Fibroblast of skin of left quadriceps (primary cell): ENCODE measurements at regions not wholly inside any gene's neighbourhood (a gene's known extent, or its start where the extent isn't known, plus 50 kb on each side); places are given as distances from the start of the nearest gene placed in this dataset.
"Not testable (repeated sequence)": the region's sequence is repeated elsewhere in the genome, so short reads cannot be mapped to it uniquely, and the experiment has no call there.

Source experiments
- DNase-seq, 2 experiments: peaks; one replicate each; pipeline ENCODE4 v3.0.0-alpha.2; 2013; ENCODE audit warnings: low read depth in 2 of 2

DNA sequence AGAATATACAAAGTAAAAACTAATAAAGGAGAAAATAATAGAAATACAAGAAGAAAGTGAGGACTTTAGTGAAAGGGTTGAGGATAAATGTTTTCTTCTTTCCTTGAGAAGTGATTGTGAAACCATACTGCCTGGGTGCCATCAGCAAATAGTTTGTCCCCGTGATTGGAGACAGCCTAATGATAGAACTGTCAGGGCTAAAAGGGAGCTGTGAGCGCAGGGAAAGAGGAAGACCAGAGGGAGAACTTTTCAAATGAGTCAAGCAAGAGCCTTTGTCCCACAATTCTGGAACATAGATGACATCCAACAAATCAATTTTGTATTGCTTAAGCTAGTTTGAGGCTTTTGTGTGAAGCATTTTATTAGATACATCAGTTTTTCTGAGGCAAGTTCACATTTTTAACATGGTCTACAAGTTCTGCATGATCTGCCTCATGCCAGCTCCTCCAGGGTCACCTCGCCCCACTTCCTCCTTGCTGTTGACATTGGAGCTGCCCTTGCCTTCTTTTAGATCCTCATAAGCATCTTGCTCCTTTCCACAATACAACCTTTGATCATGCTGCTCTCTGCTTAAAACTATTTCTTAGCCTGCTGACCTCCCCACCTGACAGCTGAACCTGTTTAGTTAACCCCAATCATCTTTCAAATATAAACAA lies 213.4 kb upstream of the REG3G start:
- DNase-seq = no peak

DNA sequence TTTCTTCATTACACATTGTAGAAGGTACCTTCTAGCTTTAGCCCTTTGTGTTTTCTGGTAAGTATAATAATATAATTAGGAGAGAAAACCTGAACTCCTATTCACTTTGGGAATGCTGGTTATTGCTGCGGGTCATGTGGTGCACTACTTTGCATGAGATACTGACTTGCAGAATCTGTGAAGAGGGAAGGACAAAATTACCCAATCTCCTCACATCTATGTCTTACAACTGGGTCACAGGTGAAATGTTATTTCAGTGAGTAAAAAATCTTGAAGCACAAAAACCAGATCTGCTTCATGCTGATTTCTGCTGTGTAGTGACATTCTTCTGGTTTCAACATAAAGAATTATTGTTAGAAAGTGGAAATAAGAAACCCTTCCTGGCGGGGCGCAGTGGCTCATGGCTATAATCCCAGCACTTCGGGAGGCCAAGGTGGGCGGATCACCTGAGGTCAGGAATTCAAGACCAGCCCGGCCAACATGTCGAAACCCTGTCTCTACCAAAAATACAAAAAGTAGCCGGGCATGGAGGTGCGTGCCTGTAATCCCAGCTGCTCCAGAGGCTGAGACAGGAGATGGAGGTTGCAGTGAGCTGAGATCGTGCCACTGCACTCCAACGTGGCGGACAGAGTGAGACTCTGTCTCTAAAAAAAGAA lies 211.0 kb upstream of the REG3G start:
- DNase-seq = no peak

GRCh38 chr2:78817430-78817829 lies 208.1 kb upstream of the REG3G start:
- DNase-seq = no peak

- DNase-seq = no peak
Observed at GRCh38 chr2:78832481-78832880, 193.0 kb upstream of the REG3G start.

- no peak for DNase-seq
Observed at GRCh38 chr2:78839259-78839658, 186.2 kb upstream of the REG3G start.

- DNase-seq = not testable (repeated sequence)
Observed at GRCh38 chr2:78840311-78840710, 185.2 kb upstream of the REG3G start.

- no peak for DNase-seq
Observed at GRCh38 chr2:78845664-78846185, 179.8 kb upstream of the REG3G start.

- DNase-seq = no peak
Observed at GRCh38 chr2:78861546-78861945, 164.0 kb upstream of the REG3G start.

DNA sequence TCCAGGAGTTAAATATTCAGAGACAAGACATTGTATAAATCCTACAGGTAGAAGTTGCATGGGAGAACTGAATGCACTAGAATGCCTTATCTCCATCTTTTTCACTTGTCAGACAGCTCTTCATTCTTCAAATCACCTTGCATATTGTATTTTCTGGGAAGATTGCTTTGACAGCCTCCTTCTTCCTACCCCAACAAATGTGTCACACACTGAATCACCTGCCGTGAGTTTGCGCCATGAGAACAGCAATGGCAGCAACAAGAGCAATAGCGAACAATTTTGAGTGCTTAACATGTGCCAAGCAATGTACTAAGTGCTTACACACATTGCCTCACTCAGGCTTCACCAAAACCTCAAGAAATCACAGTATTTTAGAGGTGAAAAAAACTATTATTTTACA lies 161.3 kb upstream of the REG3G start:
- DNase-seq = no peak

- DNase-seq = no peak
Observed at GRCh38 chr2:78865667-78866066, 159.8 kb upstream of the REG3G start.

- no peak for DNase-seq
Observed at GRCh38 chr2:78870343-78870967, 155.0 kb upstream of the REG3G start.

DNA sequence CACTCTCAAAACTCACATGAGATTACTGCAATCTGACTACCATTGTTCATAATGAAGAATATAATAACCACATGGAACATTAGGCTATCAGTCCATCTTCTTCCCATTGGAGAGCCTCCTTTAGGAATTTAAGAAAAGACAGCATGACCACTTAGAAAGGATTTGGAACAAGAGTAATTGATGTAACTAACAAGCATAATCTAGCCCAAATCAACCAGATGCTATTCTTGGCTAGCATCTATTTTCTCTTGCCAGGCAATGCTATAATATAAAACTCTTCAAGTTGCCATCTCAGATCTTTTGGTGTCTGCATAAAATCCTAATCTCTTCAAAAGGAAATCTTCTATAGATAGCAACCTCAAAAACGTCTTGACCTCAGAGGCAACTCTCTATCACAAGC lies 152.0 kb upstream of the REG3G start:
- no peak for DNase-seq

GRCh38 chr2:78876316-78876688 lies 149.2 kb upstream of the REG3G start:
- DNase-seq = no peak

DNA sequence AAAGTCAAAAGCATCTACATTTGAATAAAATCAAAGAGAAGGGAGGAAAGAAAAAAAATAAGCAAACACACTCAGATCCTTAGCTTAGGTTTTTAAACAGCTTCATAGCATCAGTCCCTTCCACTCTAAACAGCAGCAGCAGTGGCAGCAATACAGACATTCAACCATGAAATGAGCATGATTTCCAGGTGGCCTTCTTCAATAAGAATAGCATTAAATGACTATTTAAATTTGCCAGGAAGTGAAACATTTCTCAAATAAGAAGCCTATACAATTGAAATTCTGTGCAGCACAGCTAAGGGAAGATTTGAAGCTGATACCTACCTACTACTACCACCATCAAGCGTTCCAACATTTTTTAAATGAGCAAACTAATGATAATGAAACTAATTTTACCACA lies 138.1 kb upstream of the REG3G start:
- no peak for DNase-seq

DNA sequence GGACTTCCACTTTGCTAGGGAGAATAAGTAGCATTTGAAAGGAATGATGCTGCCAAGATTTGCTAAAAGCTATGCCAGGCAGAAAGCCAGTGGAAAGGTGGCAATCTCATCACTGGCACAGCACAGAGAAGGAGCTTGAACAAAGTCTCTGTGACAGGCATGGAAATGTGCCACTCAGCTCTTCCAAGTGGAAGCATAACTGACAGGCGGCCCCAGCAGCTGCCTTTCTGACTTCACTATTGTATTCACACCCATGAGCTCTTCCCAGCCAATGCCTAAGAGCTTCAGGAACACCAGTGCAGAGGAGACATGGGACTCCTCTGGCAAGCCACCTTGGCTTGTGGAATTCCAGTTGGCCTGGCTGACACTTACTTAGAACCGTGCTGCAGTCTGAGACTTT lies 134.6 kb upstream of the REG3G start:
- DNase-seq = no peak

DNA sequence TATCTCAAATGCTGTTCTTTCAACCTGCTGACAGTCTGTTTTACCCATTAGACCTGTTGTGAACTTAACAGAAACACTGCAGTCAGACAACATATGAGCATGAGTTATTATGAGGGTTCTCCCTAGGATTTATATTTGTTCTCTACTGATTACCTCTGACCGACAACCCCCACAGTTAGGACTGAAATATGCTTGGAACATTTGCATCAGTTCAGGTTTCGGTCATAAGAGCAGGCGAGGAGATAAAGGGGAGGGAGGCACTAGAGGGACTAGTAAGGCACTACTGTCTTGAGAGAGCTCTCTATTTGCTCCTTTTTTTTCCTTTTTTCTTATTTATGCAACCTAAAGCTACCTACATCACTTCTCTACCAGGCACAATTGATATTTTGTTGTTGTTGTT lies 133.2 kb upstream of the REG3G start:
- DNase-seq = no peak

DNA sequence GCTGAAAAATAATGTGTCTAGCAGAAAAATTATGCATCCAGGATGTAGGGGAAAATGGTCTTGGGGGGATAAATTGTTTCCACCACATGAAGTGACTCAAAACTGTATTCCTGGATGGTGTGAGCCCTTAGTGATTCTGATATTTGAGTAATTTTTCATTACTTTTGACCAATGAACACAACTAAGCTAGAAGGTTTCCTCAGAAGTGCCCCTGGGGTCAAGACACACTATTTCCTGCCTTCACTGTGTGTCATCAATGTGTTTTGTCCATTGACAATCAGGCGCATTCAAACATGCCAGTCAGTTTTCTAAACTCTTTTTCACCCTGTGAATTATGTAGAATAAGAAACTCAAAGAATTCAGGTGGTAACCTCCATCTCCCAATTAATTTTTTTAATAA lies 130.5 kb upstream of the REG3G start:
- no peak for DNase-seq

DNA sequence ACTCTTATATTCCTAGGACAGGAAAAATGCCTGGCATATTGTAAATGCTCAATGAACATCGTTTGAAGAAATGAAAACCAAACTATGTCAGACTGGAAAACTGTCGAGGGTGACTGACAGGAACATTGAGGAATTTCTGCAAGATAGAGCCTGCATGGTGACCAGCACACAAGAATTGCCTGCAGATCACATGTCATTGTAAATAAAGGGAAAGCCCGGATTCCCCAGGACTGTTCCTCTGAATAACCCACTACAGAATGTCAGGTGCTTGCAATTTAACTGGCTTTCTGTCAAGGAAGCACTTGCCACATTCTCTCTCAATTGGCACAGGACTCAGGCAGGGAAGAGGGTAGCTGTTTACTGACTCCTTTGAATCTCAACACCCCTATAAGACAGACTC lies 129.0 kb upstream of the REG3G start:
- DNase-seq = no peak

DNA sequence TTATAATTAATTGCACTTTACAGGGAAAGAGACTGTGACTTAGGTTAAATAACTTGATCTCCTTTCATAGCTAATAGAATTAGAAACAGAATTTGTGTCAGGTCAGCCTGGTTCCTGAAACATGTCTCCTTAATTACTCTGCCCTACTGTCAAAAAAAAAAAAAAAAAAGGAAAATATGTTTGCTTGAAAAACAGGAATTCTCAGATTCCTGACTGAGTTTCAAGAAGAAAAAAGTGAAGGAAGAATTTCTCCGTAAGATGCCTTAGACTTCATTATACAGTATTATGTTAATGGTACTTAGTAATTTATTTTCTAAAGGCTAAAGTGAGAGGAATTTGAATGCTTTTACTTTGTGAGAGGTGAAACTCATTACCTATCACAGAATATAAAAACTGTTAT lies 118.4 kb upstream of the REG3G start:
- no peak for DNase-seq

DNA sequence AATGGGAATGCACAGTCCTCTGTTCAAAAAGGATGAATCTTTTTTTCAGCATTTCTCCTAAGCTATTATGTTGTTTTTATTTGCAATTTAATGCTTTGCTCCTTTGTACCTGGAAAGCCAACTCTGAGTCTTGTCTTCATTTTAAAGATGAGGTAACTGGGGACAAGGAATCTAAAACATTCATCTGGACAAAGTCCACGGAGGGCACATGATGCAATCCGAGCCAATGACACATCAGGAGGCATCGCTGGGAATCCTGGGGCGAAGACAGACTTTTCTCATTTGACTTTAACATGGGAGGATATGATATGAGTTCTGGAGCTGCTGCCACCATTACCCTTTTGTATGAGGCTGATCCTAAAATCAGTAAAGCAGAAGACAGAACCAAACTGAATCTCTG lies 116.5 kb upstream of the REG3G start:
- DNase-seq = no peak

DNA sequence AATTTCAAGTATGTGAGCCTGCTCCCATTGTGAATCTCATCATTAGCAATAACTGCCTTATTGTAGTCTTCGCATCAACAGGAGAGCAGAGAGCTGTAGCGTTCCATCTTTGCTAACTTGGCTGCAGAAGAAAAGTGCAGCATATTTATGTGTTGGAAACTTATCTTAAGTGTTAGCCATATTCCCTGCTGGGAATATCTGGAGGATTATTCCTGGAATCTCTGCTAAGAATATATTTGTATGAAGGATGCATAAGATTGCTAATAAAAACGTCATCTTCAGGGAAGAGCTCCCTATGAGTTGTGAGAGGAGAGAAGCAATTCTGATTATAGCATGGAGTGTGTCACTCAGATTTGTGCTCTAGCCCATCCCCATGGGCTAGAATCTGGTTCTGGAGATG lies 115.1 kb upstream of the REG3G start:
- no peak for DNase-seq

- DNase-seq = no peak
Observed at GRCh38 chr2:78913257-78913656, 112.2 kb upstream of the REG3G start.

GRCh38 chr2:78925258-78925657 lies 100.2 kb upstream of the REG3G start:
- no peak for DNase-seq
